K562 (cell line): ENCODE measurements at regions not wholly inside any gene's neighbourhood (a gene's known extent, or its start where the extent isn't known, plus 50 kb on each side); places are given as distances from the start of the nearest gene placed in this dataset.

Source experiments
- EHMT2 ChIP-seq: fragments of 450-650 bp; IDR thresholded peaks from 2 replicates; pipeline ENCODE4 v1.6.1; 2018; ENCODE audit warnings: antibody characterized with exemption
- FOSL1 ChIP-seq: fragments of 200-800 bp; sonication (Bioruptor generic); conservative IDR thresholded peaks from 2 replicates; pipeline ENCODE4 v1.6.1; 2016; ENCODE audit warnings: missing genetic modification characterization, missing compliant biosample characterization
- KLF16 ChIP-seq: IDR thresholded peaks from 2 replicates; pipeline ENCODE4 v1.6.1; 2016; ENCODE audit warnings: antibody characterized with exemption
- LARP7 ChIP-seq: fragments of 450-650 bp; IDR thresholded peaks from 2 replicates; pipeline ENCODE4 v1.6.1; 2016
- MAFK ChIP-seq: IDR thresholded peaks from 2 replicates; pipeline ENCODE4 v1.6.1; 2011; ENCODE audit warnings: low read length, improper control_type of control experiment
- POLR2A ChIP-seq: fragments of 450-650 bp; conservative IDR thresholded peaks from 2 replicates; pipeline ENCODE4 v1.6.1; 2016
- POLR2AphosphoS5 ChIP-seq: IDR thresholded peaks from 2 replicates; pipeline ENCODE4 v1.6.1; 2011; ENCODE audit warnings: mild to moderate bottlenecking, low read depth, low read length, moderate library complexity; ENCODE audit not compliant: control insufficient read depth, insufficient read depth
- SMAD1 ChIP-seq: fragments of 150-350 bp; IDR thresholded peaks from 2 replicates; pipeline ENCODE4 v1.6.1; 2014; ENCODE audit warnings: low read length, low read depth; ENCODE audit not compliant: partially characterized antibody
- SPI1 ChIP-seq: IDR thresholded peaks from 2 replicates; pipeline ENCODE4 v1.6.1; 2011; ENCODE audit warnings: low read depth, low read length, control low read depth, borderline replicate concordance
- USF1 ChIP-seq: sonication (generic); formaldehyde crosslinking; IDR thresholded peaks from 2 replicates; pipeline ENCODE4 v1.9.0; 2022; ENCODE audit warnings: mild to moderate bottlenecking, missing genetic modification reagents
- ZNF280B ChIP-seq: fragments of 250-450 bp; sonication (Bioruptor Pico); IDR thresholded peaks from 2 replicates; pipeline ENCODE4 v1.5.1; 2021; ENCODE audit warnings: mild to moderate bottlenecking
- ZNF57 ChIP-seq: fragments of 450-650 bp; formaldehyde crosslinking; IDR thresholded peaks from 2 replicates; pipeline ENCODE4 v1.4.0; 2020; ENCODE audit warnings: mild to moderate bottlenecking, moderate library complexity
- TF ChIP-seq, protein P1 (sequence below): sonication (generic); formaldehyde crosslinking; IDR thresholded peaks from 2 replicates; pipeline ENCODE4 v1.8.0; 2022; ENCODE audit warnings: missing genetic modification reagents, mild to moderate bottlenecking, moderate library complexity, borderline replicate concordance
- TF ChIP-seq, protein P2 (sequence below): fragments of 450-650 bp; IDR thresholded peaks from 2 replicates; pipeline ENCODE4 v1.6.1; 2016; ENCODE audit warnings: borderline replicate concordance

- TF ChIP-seq, protein P1, sequence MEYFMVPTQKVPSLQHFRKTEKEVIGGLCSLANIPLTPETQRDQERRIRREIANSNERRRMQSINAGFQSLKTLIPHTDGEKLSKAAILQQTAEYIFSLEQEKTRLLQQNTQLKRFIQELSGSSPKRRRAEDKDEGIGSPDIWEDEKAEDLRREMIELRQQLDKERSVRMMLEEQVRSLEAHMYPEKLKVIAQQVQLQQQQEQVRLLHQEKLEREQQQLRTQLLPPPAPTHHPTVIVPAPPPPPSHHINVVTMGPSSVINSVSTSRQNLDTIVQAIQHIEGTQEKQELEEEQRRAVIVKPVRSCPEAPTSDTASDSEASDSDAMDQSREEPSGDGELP (CRISPR knock-in tag), result no peak
- TF ChIP-seq LARP7 (no peak), SMAD1 (no peak), FOSL1 (tag) (no peak), SPI1 (no peak), USF1 (no peak), EHMT2 (no peak), KLF16 (no peak), ZNF57 (CRISPR knock-in tag) (no peak), ZNF280B (CRISPR knock-in tag) (no peak), POLR2A (no peak), POLR2AphosphoS5 (no peak), MAFK (no peak)
- TF ChIP-seq, protein P2, sequence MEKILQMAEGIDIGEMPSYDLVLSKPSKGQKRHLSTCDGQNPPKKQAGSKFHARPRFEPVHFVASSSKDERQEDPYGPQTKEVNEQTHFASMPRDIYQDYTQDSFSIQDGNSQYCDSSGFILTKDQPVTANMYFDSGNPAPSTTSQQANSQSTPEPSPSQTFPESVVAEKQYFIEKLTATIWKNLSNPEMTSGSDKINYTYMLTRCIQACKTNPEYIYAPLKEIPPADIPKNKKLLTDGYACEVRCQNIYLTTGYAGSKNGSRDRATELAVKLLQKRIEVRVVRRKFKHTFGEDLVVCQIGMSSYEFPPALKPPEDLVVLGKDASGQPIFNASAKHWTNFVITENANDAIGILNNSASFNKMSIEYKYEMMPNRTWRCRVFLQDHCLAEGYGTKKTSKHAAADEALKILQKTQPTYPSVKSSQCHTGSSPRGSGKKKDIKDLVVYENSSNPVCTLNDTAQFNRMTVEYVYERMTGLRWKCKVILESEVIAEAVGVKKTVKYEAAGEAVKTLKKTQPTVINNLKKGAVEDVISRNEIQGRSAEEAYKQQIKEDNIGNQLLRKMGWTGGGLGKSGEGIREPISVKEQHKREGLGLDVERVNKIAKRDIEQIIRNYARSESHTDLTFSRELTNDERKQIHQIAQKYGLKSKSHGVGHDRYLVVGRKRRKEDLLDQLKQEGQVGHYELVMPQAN, result no peak
Observed at GRCh38 chr10:89093728-89094127, 103.1 kb downstream of the FAS start.
